DMS153 (cell line): ENCODE measurements at regions not wholly inside any gene's neighbourhood (a gene's known extent, or its start where the extent isn't known, plus 50 kb on each side); places are given as distances from the start of the nearest gene placed in this dataset.

Source experiments
- DNase-seq: peaks from one replicate; lab custom pipeline; 2025; lab: John Stamatoyannopoulos, UW

GRCh38 chr2:12795851-12796250 is 79.1 kb downstream of the TRIB2 start:
- DNase-seq: no peak

GRCh38 chr2:12796657-12797056 is 79.9 kb downstream of the TRIB2 start:
- DNase-seq: no peak

- DNase-seq: no peak
Measured at GRCh38 chr2:12797815-12798214, 81.1 kb downstream of the TRIB2 start.

GRCh38 chr2:12803607-12804006 is 86.9 kb downstream of the TRIB2 start:
- no peak for DNase-seq

- no peak for DNase-seq
Measured at GRCh38 chr2:12804091-12804856, 87.5 kb downstream of the TRIB2 start.

- DNase-seq: no peak
Measured at GRCh38 chr2:12805033-12805432, 88.3 kb downstream of the TRIB2 start.

GRCh38 chr2:12806549-12807242 is 90.0 kb downstream of the TRIB2 start:
- no peak for DNase-seq

- DNase-seq: no peak
Measured at GRCh38 chr2:12807907-12808810, 91.4 kb downstream of the TRIB2 start.

- DNase-seq: no peak
Measured at GRCh38 chr2:12809526-12809925, 92.8 kb downstream of the TRIB2 start.

- DNase-seq: no peak
Measured at GRCh38 chr2:12811916-12812315, 95.2 kb downstream of the TRIB2 start.

GRCh38 chr2:12813166-12813565 is 96.4 kb downstream of the TRIB2 start:
- DNase-seq: no peak

GRCh38 chr2:12816379-12817306 is 99.9 kb downstream of the TRIB2 start:
- no peak for DNase-seq

GRCh38 chr2:12817870-12818269 is 101.1 kb downstream of the TRIB2 start:
- DNase-seq: no peak

GRCh38 chr2:12818416-12819102 is 101.8 kb downstream of the TRIB2 start:
- DNase-seq: no peak

GRCh38 chr2:12819103-12819475 is 102.4 kb downstream of the TRIB2 start:
- DNase-seq: no peak

- no peak for DNase-seq
Measured at GRCh38 chr2:12819721-12820120, 103.0 kb downstream of the TRIB2 start.

GRCh38 chr2:12821656-12822055 is 104.9 kb downstream of the TRIB2 start:
- DNase-seq: no peak

GRCh38 chr2:12824351-12824777 is 107.6 kb downstream of the TRIB2 start:
- DNase-seq: no peak

- no peak for DNase-seq
Measured at GRCh38 chr2:12824778-12825379, 108.1 kb downstream of the TRIB2 start.

GRCh38 chr2:12826781-12827180 is 110.0 kb downstream of the TRIB2 start:
- no peak for DNase-seq
